ENCODE measurements at regions not wholly inside any gene's neighbourhood (a gene's known extent, or its start where the extent isn't known, plus 50 kb on each side); places are given as distances from the start of the nearest gene placed in this dataset.
"Not testable (repeated sequence)": the region's sequence is repeated elsewhere in the genome, so short reads cannot be mapped to it uniquely, and the experiment has no call there.

DNA sequence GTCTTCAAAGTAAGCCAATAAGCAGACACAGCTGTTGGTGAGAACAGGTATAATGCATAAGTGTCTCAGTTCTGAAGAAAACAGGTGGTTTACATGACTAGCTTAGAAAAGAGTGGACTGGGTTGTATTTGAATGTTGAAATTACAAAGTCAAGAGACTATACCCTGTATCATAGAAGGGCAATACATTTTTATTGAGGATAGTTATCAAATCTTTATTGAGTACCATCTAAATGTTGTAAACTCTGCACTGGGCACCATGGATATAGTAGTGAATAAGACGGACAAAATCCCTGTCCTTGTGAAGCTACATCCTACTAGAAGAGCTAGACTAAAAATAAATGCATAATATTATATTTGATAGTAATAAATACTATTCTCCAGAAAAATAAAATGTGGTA is 88.5 kb upstream of the CDC42EP3 start:
- H3K4me2 ChIP-seq (ENCODE audit: low read length); H3K36me3 ChIP-seq (ENCODE audit: insufficient read depth, low read length); H3K9me3 ChIP-seq (replicated peaks; ENCODE audit: low read length); H3K27me3 ChIP-seq (ENCODE audit: control insufficient read depth, insufficient read depth, low read length); H3K9ac ChIP-seq (ENCODE audit: low read depth, low read length); H3K4me3 ChIP-seq (ENCODE audit: low read length): not testable (repeated sequence)
- H3K4me1 ChIP-seq (ENCODE audit: control insufficient read depth, insufficient read depth, low read length) = peaks cover 22% of the 10 kb centered on the region

DNA sequence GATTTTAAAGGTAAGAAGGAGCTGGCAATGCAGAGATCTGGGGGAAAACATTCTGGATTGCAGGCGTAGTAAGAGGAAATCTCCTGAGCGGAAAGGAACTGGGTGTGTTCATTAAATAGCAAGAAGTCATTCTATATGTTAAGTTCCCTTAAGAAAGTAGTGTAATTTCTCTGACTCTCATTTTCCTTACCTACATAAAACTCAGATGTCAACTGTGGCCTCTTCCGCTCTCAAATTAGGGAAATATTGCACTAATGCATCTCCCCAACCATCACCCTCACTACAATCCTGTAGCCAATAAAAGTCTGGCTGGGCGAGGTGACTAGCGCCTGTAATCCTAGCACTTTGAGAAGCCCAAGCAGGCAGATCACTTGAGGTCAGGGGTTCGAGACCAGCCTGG is 89.0 kb upstream of the CDC42EP3 start:
- Histone ChIP-seq H3K9me3 (replicated peaks; ENCODE audit: low read length) (no peaks in the 10 kb centered on the region), H3K36me3 (ENCODE audit: insufficient read depth, low read length) (no peaks in the 10 kb centered on the region), H3K4me3 (ENCODE audit: low read length) (no peak overlapping the region), H3K4me2 (ENCODE audit: low read length) (no peak overlapping the region), H3K4me1 (ENCODE audit: control insufficient read depth, insufficient read depth, low read length) (peaks cover 27% of the 10 kb centered on the region), H3K9ac (ENCODE audit: low read depth, low read length) (no peak overlapping the region), H3K27me3 (ENCODE audit: control insufficient read depth, insufficient read depth, low read length) (no peaks in the 10 kb centered on the region)

DNA sequence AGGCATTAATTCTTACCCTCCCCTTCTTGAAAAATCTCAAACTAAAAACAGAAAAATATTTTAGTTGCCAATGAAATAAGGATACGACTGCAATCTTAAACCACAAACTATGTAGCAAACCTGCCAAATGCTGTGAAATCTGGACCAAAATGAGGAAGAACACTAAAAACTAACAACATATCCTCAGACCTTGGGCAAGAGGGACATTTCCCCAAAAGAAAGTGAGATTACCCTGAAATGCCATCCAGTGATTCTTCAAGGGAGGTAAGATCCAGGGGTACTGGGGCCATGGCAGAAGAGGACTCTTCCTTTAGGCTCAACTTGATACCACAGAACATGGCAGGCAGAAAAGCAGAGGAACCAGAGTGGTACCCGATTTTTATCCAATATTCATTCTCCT is 90.8 kb upstream of the CDC42EP3 start:
- H3K27me3 ChIP-seq (ENCODE audit: control insufficient read depth, insufficient read depth, low read length); H3K9ac ChIP-seq (ENCODE audit: low read depth, low read length); H3K4me3 ChIP-seq (ENCODE audit: low read length); H3K36me3 ChIP-seq (ENCODE audit: insufficient read depth, low read length); H3K9me3 ChIP-seq (replicated peaks; ENCODE audit: low read length); H3K4me2 ChIP-seq (ENCODE audit: low read length): not testable (repeated sequence)
- peaks cover 45% of the 10 kb centered on the region for H3K4me1 ChIP-seq (ENCODE audit: control insufficient read depth, insufficient read depth, low read length)

DNA sequence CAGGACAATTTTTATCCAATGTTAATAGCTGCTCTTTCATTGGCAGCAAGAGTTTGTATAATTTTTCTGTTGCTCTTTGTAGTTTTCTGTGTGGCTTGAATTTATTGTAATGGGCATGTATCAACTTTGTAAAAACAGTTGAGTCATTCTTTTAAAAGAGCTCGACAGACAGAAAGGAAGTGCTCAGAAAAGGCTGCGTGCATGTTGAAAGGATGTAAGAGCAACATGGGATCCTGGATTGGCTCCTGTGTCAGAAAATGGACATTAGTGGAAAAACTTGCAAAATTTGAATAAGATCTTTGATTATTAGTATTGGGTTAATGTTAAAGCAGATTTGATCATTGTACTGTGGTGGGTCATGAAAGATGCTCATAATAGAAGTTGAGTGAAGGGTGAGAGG is 93.3 kb upstream of the CDC42EP3 start:
- Histone ChIP-seq H3K4me1 (ENCODE audit: control insufficient read depth, insufficient read depth, low read length) (peaks cover 68% of the 10 kb centered on the region), H3K4me2 (ENCODE audit: low read length) (peak overlapping the region; percentile 24), H3K9ac (ENCODE audit: low read depth, low read length) (peak overlapping the region; percentile 39), H3K4me3 (ENCODE audit: low read length) (no peak overlapping the region), H3K27me3 (ENCODE audit: control insufficient read depth, insufficient read depth, low read length) (no peaks in the 10 kb centered on the region), H3K9me3 (replicated peaks; ENCODE audit: low read length) (no peaks in the 10 kb centered on the region), H3K36me3 (ENCODE audit: insufficient read depth, low read length) (no peaks in the 10 kb centered on the region)

DNA sequence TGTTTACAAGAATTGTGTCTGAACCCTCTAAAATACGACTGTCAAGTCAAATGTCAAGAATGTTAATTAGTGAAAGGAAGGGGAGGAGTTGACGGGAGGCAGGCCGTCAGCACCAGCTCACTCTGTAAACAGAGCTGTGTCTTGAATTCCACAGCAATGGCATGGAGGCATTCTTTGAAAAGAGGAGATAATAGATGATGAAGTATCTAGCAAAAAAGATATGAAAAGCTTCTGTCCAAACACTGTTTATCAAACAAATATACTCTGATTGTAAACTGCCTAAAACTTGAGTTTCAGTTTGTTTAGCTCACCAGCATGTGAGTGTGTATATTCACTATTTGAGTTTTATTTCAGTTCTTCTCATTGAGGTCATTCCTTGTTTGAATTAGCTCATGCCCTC is 94.7 kb upstream of the CDC42EP3 start:
- Histone ChIP-seq H3K36me3 (ENCODE audit: insufficient read depth, low read length) (no peaks in the 10 kb centered on the region), H3K4me2 (ENCODE audit: low read length) (peak overlapping the region; percentile 7), H3K9me3 (replicated peaks; ENCODE audit: low read length) (no peaks in the 10 kb centered on the region), H3K27me3 (ENCODE audit: control insufficient read depth, insufficient read depth, low read length) (no peaks in the 10 kb centered on the region), H3K4me1 (ENCODE audit: control insufficient read depth, insufficient read depth, low read length) (peaks cover 78% of the 10 kb centered on the region), H3K4me3 (ENCODE audit: low read length) (no peak overlapping the region), H3K9ac (ENCODE audit: low read depth, low read length) (peak overlapping the region; percentile 22)

DNA sequence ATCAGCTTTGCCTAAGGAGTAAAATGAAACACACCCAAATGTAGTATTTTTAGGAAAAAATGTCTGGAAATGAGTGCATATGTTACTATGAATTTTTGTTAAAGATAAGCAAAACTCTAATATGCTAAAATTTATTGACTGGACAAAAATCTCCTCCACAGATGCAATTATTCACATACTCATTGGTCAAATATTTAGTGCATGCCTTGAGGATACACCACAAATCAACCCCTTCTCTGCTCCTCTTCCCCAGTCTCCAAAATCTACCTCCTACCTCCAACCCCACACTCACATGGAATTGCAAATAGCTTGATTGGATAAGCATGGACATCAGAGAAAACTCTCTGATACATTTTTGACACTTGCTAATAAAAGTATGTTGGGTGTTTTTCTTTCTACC is 95.6 kb upstream of the CDC42EP3 start:
- no peak overlapping the region for H3K4me3 ChIP-seq (ENCODE audit: low read length)
- no peaks in the 10 kb centered on the region for H3K27me3 ChIP-seq (ENCODE audit: control insufficient read depth, insufficient read depth, low read length)
- peak overlapping the region; percentile 64 for H3K4me2 ChIP-seq (ENCODE audit: low read length)
- peaks cover 84% of the 10 kb centered on the region for H3K4me1 ChIP-seq (ENCODE audit: control insufficient read depth, insufficient read depth, low read length)
- no peaks in the 10 kb centered on the region for H3K36me3 ChIP-seq (ENCODE audit: insufficient read depth, low read length)
- H3K9me3 ChIP-seq (replicated peaks; ENCODE audit: low read length) = no peaks in the 10 kb centered on the region
- peak overlapping the region; percentile 78 for H3K9ac ChIP-seq (ENCODE audit: low read depth, low read length)

DNA sequence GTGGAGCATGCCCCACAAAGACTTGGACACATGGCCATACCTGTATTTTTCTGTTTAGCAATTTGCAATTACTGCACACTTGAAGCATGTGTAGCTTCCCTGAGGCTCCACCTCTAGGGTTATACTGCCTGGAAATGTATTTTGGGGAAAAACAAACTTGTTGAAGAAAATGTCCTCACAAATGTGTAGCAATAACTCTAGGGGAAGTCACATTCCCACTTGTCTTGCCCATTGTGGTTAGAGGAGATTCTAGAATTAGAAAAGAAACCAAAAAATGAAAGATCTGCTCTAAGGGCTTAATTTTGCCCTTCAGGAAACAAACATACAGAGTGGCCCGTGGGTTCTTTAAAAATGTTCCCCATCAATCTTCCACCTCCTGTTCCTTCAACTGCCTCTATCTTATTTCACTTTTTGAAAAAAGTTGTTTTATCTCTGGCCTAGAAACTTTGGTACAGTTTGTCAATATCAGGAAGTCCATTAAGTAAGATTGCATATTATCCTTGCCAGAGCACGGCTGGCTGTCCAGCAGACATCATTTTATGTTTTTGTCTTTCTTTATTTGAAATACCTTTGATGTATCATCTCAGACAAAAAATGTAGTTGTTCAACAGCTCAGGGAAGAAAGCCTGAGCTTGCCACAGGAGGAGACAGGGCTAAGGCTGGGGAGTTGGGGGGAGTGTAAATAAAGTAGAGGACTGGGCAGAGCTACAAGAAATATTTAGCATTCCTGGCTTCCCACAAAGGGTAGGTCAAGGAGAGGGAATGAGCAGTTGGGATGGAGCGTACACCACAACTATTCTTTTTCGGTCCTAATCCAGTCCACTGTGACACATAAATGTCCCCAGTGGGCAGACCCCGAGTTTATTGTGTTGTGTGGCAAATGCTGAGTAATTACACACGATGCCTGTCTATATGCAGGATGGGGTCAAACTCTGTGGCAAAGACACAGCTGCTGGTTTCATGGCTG is 96.8 kb upstream of the CDC42EP3 start:
- peak overlapping the region; percentile 64 for H3K4me2 ChIP-seq (ENCODE audit: low read length)
- no peaks in the 10 kb centered on the region for H3K9me3 ChIP-seq (replicated peaks; ENCODE audit: low read length)
- H3K9ac ChIP-seq (ENCODE audit: low read depth, low read length) = peak overlapping the region; percentile 78
- no peaks in the 10 kb centered on the region for H3K27me3 ChIP-seq (ENCODE audit: control insufficient read depth, insufficient read depth, low read length)
- H3K4me1 ChIP-seq (ENCODE audit: control insufficient read depth, insufficient read depth, low read length) = peaks cover 88% of the 10 kb centered on the region
- H3K4me3 ChIP-seq (ENCODE audit: low read length) = peak overlapping the region; percentile 37
- no peaks in the 10 kb centered on the region for H3K36me3 ChIP-seq (ENCODE audit: insufficient read depth, low read length)

DNA sequence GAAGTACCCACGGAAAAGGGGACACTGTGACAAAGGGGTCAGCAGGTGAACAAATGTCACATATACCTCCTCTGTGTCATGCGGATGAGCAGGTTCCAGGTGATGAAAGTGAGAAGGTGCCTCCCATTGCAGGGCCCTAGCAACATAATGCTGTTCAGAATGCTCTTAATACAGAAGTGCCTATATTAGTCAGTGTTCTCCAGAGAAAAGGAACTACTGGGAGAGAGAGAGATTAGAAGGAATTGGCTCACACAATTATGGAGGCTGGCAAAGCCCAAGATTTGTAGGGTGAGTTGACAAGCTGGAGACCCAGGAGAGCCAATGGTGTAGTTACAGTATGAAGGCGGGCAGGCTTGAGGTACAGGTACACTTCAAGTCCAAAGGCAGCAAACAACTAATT is 98.1 kb upstream of the CDC42EP3 start:
- no peak overlapping the region for H3K4me2 ChIP-seq (ENCODE audit: low read length)
- no peaks in the 10 kb centered on the region for H3K36me3 ChIP-seq (ENCODE audit: insufficient read depth, low read length)
- H3K4me3 ChIP-seq (ENCODE audit: low read length) = no peak overlapping the region
- H3K27me3 ChIP-seq (ENCODE audit: control insufficient read depth, insufficient read depth, low read length) = no peaks in the 10 kb centered on the region
- H3K9ac ChIP-seq (ENCODE audit: low read depth, low read length) = peak overlapping the region; percentile 57
- peaks cover 88% of the 10 kb centered on the region for H3K4me1 ChIP-seq (ENCODE audit: control insufficient read depth, insufficient read depth, low read length)
- H3K9me3 ChIP-seq (replicated peaks; ENCODE audit: low read length) = no peaks in the 10 kb centered on the region

DNA sequence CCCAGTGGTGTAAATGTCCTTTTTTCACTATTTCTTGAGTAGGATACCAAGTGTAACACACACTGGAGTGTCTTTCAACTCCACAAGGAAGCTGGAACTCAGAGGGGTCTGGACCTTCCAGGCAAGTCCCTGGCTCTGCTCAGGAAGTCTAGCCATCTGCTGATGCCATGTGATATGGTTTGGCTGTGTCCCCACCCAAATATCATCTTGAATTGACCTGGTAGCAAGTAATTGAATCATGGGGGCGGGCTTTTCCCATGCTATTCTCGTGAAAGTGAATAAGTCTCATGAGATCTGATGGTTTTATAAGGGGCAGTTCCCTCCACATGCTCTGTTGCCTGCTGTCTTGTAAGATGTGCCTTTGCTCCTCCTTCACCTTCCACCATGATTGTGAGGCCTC is 99.4 kb upstream of the CDC42EP3 start:
- H3K27me3 ChIP-seq (ENCODE audit: control insufficient read depth, insufficient read depth, low read length) = no peaks in the 10 kb centered on the region
- peak overlapping the region; percentile 45 for H3K4me2 ChIP-seq (ENCODE audit: low read length)
- H3K4me3 ChIP-seq (ENCODE audit: low read length) = peak overlapping the region; percentile 38
- H3K9ac ChIP-seq (ENCODE audit: low read depth, low read length) = no peak overlapping the region
- H3K36me3 ChIP-seq (ENCODE audit: insufficient read depth, low read length) = no peaks in the 10 kb centered on the region
- H3K9me3 ChIP-seq (replicated peaks; ENCODE audit: low read length) = no peaks in the 10 kb centered on the region
- H3K4me1 ChIP-seq (ENCODE audit: control insufficient read depth, insufficient read depth, low read length) = peaks cover 89% of the 10 kb centered on the region

DNA sequence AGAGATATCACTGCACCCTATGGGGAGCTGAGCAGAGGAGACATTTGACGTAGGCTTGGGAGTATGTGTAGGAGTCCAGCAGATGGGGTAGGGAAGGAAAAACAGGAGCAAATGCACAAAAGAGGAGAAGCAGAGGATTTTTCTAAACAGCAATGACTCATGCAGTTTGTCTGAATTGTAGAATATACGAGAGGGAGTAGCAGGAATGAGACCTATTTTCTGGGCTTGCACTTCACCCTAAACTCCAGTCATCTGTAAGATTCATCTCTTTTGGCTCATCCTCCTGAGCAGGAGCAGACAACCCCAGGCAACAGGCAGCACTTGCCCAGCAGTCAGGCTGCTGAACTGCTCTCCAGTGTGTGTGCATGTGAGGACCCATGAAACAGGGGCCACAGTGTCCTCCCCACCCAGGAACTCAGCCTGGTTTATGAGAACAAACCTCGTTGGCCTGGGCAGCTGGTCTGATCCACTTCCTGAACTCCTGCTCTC is 100.2 kb upstream of the CDC42EP3 start:
- H3K4me1 ChIP-seq (ENCODE audit: control insufficient read depth, insufficient read depth, low read length) = peaks cover 89% of the 10 kb centered on the region
- H3K36me3 ChIP-seq (ENCODE audit: insufficient read depth, low read length) = no peaks in the 10 kb centered on the region
- H3K9ac ChIP-seq (ENCODE audit: low read depth, low read length) = peak overlapping the region; percentile 71
- no peaks in the 10 kb centered on the region for H3K27me3 ChIP-seq (ENCODE audit: control insufficient read depth, insufficient read depth, low read length)
- no peaks in the 10 kb centered on the region for H3K9me3 ChIP-seq (replicated peaks; ENCODE audit: low read length)
- peak overlapping the region; percentile 59 for H3K4me3 ChIP-seq (ENCODE audit: low read length)
- peak overlapping the region; percentile 45 for H3K4me2 ChIP-seq (ENCODE audit: low read length)

DNA sequence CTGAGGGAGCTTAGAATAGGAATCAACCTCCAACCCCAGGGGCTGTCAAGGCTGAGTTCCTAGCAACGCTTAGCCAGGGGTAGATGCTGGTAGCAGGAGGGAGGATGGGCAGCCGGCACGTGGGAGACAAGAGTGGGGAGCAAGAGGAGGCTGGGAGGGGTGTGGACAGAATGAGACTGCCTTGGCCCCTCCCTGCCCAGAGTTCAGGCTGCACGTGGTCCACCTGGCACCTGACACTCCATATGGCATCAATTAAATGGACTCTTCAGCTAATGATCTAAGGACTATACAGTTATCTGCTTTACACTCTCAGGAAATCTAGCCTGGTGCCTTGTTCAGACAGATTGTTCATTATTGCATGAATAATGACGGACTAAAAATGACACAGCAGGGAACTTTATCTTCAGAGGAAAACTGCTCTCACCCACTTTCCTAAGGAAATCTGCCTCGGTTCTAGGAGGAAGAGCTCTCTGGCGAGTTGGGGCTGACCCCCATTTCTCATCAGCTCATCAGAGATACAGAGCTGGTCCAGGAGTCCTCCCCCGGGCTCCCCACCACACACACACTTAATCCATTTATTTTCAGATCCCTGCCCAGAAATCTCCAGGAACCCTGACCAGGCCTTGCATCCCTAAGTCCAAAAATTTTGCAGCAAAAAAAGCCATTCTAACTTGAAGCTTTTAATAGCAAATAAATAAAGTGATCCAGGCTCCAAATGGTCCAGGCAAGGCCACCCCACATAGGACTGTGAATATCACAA is 102.1 kb upstream of the CDC42EP3 start:
- H3K4me1 ChIP-seq (ENCODE audit: control insufficient read depth, insufficient read depth, low read length) = peaks cover 88% of the 10 kb centered on the region
- no peaks in the 10 kb centered on the region for H3K36me3 ChIP-seq (ENCODE audit: insufficient read depth, low read length)
- H3K4me2 ChIP-seq (ENCODE audit: low read length) = no peak overlapping the region

More for the DNA sequence above, 102.1 kb upstream of the CDC42EP3 start:
- no peak overlapping the region for H3K9ac ChIP-seq (ENCODE audit: low read depth, low read length)
- no peaks in the 10 kb centered on the region for H3K27me3 ChIP-seq (ENCODE audit: control insufficient read depth, insufficient read depth, low read length)
- H3K4me3 ChIP-seq (ENCODE audit: low read length) = no peak overlapping the region
- no peaks in the 10 kb centered on the region for H3K9me3 ChIP-seq (replicated peaks; ENCODE audit: low read length)

Measured in skeletal muscle satellite cell (primary cell).